WTC11 (cell line): ENCODE measurements at regions not wholly inside any gene's neighbourhood (a gene's known extent, or its start where the extent isn't known, plus 50 kb on each side); places are given as distances from the start of the nearest gene placed in this dataset.

Experiments used
- KAT7 ChIP-seq: sonication (generic); formaldehyde crosslinking; IDR thresholded peaks from 2 replicates; pipeline ENCODE4 v1.8.1; 2023; ENCODE audit warnings: missing genetic modification reagents, mild to moderate bottlenecking, borderline replicate concordance
- OVOL2 ChIP-seq: fragments of 250-450 bp; sonication (Bioruptor Pico); IDR thresholded peaks from 2 replicates; pipeline ENCODE4 v1.9.0; 2021; ENCODE audit warnings: mild to moderate bottlenecking, borderline replicate concordance
- TEAD4 ChIP-seq: sonication (generic); formaldehyde crosslinking; IDR thresholded peaks from 2 replicates; pipeline ENCODE4 v1.8.0; 2022; ENCODE audit warnings: mild to moderate bottlenecking, missing genetic modification reagents
- ZNF232 ChIP-seq: sonication (generic); formaldehyde crosslinking; IDR thresholded peaks from 2 replicates; pipeline ENCODE4 v1.8.0; 2022; ENCODE audit warnings: mild to moderate bottlenecking, missing genetic modification reagents
- TF ChIP-seq, protein P1 (sequence below): fragments of 200-600 bp; IDR thresholded peaks from 2 replicates; pipeline ENCODE4 v1.8.0; 2022; ENCODE audit warnings: antibody characterized with exemption
- TF ChIP-seq, protein P2 (sequence below): sonication (generic); formaldehyde crosslinking; IDR thresholded peaks from 2 replicates; pipeline ENCODE4 v1.8.1; 2023; ENCODE audit warnings: mild to moderate bottlenecking, missing genetic modification reagents

GRCh38 chr10:35874311-35875015, 232.4 kb upstream of the FZD8 start:
- TF ChIP-seq ZNF232 (CRISPR knock-in tag) (no peak), OVOL2 (CRISPR knock-in tag) (no peak), TEAD4 (CRISPR knock-in tag) (no peak), KAT7 (CRISPR knock-in tag) (no peak)
- TF ChIP-seq, protein P1, sequence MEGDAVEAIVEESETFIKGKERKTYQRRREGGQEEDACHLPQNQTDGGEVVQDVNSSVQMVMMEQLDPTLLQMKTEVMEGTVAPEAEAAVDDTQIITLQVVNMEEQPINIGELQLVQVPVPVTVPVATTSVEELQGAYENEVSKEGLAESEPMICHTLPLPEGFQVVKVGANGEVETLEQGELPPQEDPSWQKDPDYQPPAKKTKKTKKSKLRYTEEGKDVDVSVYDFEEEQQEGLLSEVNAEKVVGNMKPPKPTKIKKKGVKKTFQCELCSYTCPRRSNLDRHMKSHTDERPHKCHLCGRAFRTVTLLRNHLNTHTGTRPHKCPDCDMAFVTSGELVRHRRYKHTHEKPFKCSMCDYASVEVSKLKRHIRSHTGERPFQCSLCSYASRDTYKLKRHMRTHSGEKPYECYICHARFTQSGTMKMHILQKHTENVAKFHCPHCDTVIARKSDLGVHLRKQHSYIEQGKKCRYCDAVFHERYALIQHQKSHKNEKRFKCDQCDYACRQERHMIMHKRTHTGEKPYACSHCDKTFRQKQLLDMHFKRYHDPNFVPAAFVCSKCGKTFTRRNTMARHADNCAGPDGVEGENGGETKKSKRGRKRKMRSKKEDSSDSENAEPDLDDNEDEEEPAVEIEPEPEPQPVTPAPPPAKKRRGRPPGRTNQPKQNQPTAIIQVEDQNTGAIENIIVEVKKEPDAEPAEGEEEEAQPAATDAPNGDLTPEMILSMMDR: no peak
- TF ChIP-seq, protein P2, sequence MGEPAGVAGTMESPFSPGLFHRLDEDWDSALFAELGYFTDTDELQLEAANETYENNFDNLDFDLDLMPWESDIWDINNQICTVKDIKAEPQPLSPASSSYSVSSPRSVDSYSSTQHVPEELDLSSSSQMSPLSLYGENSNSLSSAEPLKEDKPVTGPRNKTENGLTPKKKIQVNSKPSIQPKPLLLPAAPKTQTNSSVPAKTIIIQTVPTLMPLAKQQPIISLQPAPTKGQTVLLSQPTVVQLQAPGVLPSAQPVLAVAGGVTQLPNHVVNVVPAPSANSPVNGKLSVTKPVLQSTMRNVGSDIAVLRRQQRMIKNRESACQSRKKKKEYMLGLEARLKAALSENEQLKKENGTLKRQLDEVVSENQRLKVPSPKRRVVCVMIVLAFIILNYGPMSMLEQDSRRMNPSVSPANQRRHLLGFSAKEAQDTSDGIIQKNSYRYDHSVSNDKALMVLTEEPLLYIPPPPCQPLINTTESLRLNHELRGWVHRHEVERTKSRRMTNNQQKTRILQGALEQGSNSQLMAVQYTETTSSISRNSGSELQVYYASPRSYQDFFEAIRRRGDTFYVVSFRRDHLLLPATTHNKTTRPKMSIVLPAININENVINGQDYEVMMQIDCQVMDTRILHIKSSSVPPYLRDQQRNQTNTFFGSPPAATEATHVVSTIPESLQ (CRISPR knock-in tag): no peak
